Lower leg skin (tissue), 3 donors: ENCODE measurements at regions not wholly inside any gene's neighbourhood (a gene's known extent, or its start where the extent isn't known, plus 50 kb on each side); places are given as distances from the start of the nearest gene placed in this dataset.

Source experiments
- POLR2A ChIP-seq, 2 donors: fragments of 450-650 bp; IDR thresholded peaks; one replicate each; pipeline ENCODE4 v1.6.1; 2016 to 2017; ENCODE audit warnings: antibody characterized with exemption in 2 of 2, mild to moderate bottlenecking in 1 of 2, moderate library complexity in 1 of 2
- TF ChIP-seq, protein P1 (sequence below), 3 donors: fragments of 450-650 bp; IDR thresholded peaks; one replicate each; pipeline ENCODE4 v1.5.1; 2016; ENCODE audit warnings: antibody characterized with exemption in 3 of 3, mild to moderate bottlenecking in 3 of 3, moderate library complexity in 2 of 3

GRCh38 chr9:19694601-19695000, 94.2 kb downstream of the SLC24A2 start:
- TF ChIP-seq, protein P1, sequence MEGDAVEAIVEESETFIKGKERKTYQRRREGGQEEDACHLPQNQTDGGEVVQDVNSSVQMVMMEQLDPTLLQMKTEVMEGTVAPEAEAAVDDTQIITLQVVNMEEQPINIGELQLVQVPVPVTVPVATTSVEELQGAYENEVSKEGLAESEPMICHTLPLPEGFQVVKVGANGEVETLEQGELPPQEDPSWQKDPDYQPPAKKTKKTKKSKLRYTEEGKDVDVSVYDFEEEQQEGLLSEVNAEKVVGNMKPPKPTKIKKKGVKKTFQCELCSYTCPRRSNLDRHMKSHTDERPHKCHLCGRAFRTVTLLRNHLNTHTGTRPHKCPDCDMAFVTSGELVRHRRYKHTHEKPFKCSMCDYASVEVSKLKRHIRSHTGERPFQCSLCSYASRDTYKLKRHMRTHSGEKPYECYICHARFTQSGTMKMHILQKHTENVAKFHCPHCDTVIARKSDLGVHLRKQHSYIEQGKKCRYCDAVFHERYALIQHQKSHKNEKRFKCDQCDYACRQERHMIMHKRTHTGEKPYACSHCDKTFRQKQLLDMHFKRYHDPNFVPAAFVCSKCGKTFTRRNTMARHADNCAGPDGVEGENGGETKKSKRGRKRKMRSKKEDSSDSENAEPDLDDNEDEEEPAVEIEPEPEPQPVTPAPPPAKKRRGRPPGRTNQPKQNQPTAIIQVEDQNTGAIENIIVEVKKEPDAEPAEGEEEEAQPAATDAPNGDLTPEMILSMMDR (IDR thresholded peaks at IDR 0.05): no peak
- TF ChIP-seq POLR2A (IDR thresholded peaks at IDR 0.05): no peak
